HUES48 (cell line): ENCODE measurements at regions not wholly inside any gene's neighbourhood (a gene's known extent, or its start where the extent isn't known, plus 50 kb on each side); places are given as distances from the start of the nearest gene placed in this dataset.
"Not testable (repeated sequence)": the region's sequence is repeated elsewhere in the genome, so short reads cannot be mapped to it uniquely, and the experiment has no call there.

Source experiments
- H3K27ac ChIP-seq: one replicate; pipeline ENCODE4 v1.7.0; 2013; ENCODE audit warnings: low read depth, low read length, inconsistent platforms
- H3K27me3 ChIP-seq: 2 replicates; pipeline ENCODE4 v1.6.1; 2013; ENCODE audit warnings: mild to moderate bottlenecking, low read length; ENCODE audit not compliant: control insufficient read depth, insufficient read depth
- H3K36me3 ChIP-seq: 2 replicates; pipeline ENCODE4 v1.6.1; 2013; ENCODE audit warnings: low read length; ENCODE audit not compliant: control insufficient read depth, insufficient read depth
- H3K4me1 ChIP-seq: 2 replicates; pipeline ENCODE4 v1.6.1; 2013; ENCODE audit warnings: mild to moderate bottlenecking, low read length; ENCODE audit not compliant: control insufficient read depth, insufficient read depth
- H3K4me3 ChIP-seq: 2 replicates; pipeline ENCODE4 v1.5.1; 2013; ENCODE audit warnings: mild to moderate bottlenecking, low read depth, low read length
- H3K9ac ChIP-seq: 2 replicates; pipeline ENCODE4 v1.6.1; 2013; ENCODE audit warnings: mild to moderate bottlenecking, low read depth, low read length, moderate library complexity
- H3K9me3 ChIP-seq: 2 replicates; pipeline ENCODE4 v1.6.1; 2013; ENCODE audit warnings: low read length; ENCODE audit not compliant: control insufficient read depth, insufficient read depth

- Histone ChIP-seq H3K27ac (no peak overlapping the region), H3K27me3 (no peaks in the 10 kb centered on the region)
Measured at GRCh38 chr4:155032521-155033229, 175.8 kb upstream of the NPY2R start.

GRCh38 chr4:155033604-155034003, 174.8 kb upstream of the NPY2R start:
- no peaks in the 10 kb centered on the region for H3K36me3 ChIP-seq
- no peaks in the 10 kb centered on the region for H3K9me3 ChIP-seq
- H3K27ac ChIP-seq: no peak overlapping the region
- H3K27me3 ChIP-seq: no peaks in the 10 kb centered on the region
- no peak overlapping the region for H3K9ac ChIP-seq
- no peaks in the 10 kb centered on the region for H3K4me1 ChIP-seq
- H3K4me3 ChIP-seq: no peak overlapping the region

More at GRCh38 chr4:155032521-155033229, 175.8 kb upstream of the NPY2R start:
- no peak overlapping the region for H3K9ac ChIP-seq
- H3K36me3 ChIP-seq: no peaks in the 10 kb centered on the region
- H3K9me3 ChIP-seq: no peaks in the 10 kb centered on the region
- H3K4me3 ChIP-seq: no peak overlapping the region
- no peaks in the 10 kb centered on the region for H3K4me1 ChIP-seq

GRCh38 chr4:155037031-155037430, 171.4 kb upstream of the NPY2R start:
- no peak overlapping the region for H3K27ac ChIP-seq
- H3K9ac ChIP-seq: no peak overlapping the region
- H3K27me3 ChIP-seq: no peaks in the 10 kb centered on the region
- no peak overlapping the region for H3K4me3 ChIP-seq
- no peaks in the 10 kb centered on the region for H3K9me3 ChIP-seq
- H3K4me1 ChIP-seq: no peaks in the 10 kb centered on the region
- no peaks in the 10 kb centered on the region for H3K36me3 ChIP-seq

GRCh38 chr4:155038459-155038858, 170.0 kb upstream of the NPY2R start:
- Histone ChIP-seq H3K27me3 (no peaks in the 10 kb centered on the region), H3K27ac (no peak overlapping the region), H3K9me3 (no peaks in the 10 kb centered on the region), H3K4me3 (no peak overlapping the region), H3K4me1 (no peaks in the 10 kb centered on the region), H3K36me3 (no peaks in the 10 kb centered on the region), H3K9ac (no peak overlapping the region)

GRCh38 chr4:155039162-155039561, 169.3 kb upstream of the NPY2R start:
- Histone ChIP-seq H3K27ac (no peak overlapping the region), H3K9me3 (no peaks in the 10 kb centered on the region), H3K4me1 (no peaks in the 10 kb centered on the region), H3K9ac (no peak overlapping the region), H3K4me3 (no peak overlapping the region), H3K36me3 (no peaks in the 10 kb centered on the region), H3K27me3 (no peaks in the 10 kb centered on the region)

GRCh38 chr4:155040031-155040430, 168.4 kb upstream of the NPY2R start:
- no peaks in the 10 kb centered on the region for H3K27me3 ChIP-seq
- H3K4me1 ChIP-seq: no peaks in the 10 kb centered on the region
- H3K36me3 ChIP-seq: no peaks in the 10 kb centered on the region
- H3K9me3 ChIP-seq: no peaks in the 10 kb centered on the region; the same call in 1 of the 2 replicates
- H3K27ac ChIP-seq: no peak overlapping the region
- no peak overlapping the region for H3K4me3 ChIP-seq
- H3K9ac ChIP-seq: no peak overlapping the region

GRCh38 chr4:155042014-155042413, 166.4 kb upstream of the NPY2R start:
- no peak overlapping the region for H3K9ac ChIP-seq
- no peaks in the 10 kb centered on the region for H3K27me3 ChIP-seq
- no peaks in the 10 kb centered on the region; the same call in 1 of the 2 replicates for H3K9me3 ChIP-seq
- H3K27ac ChIP-seq: no peak overlapping the region
- H3K36me3 ChIP-seq: no peaks in the 10 kb centered on the region
- no peak overlapping the region for H3K4me3 ChIP-seq
- no peaks in the 10 kb centered on the region for H3K4me1 ChIP-seq

GRCh38 chr4:155044251-155044650, 164.2 kb upstream of the NPY2R start:
- not testable (repeated sequence) for H3K4me3 ChIP-seq, H3K36me3 ChIP-seq

GRCh38 chr4:155047755-155048154, 160.7 kb upstream of the NPY2R start:
- H3K36me3 ChIP-seq: no peaks in the 10 kb centered on the region
- H3K27me3 ChIP-seq: no peaks in the 10 kb centered on the region
- H3K4me3 ChIP-seq: no peak overlapping the region
- no peak overlapping the region for H3K27ac ChIP-seq
- H3K9me3 ChIP-seq: no peaks in the 10 kb centered on the region; the same call in 1 of the 2 replicates
- H3K4me1 ChIP-seq: no peaks in the 10 kb centered on the region
- H3K9ac ChIP-seq: no peak overlapping the region

More at GRCh38 chr4:155044251-155044650, 164.2 kb upstream of the NPY2R start:
- not testable (repeated sequence) for H3K9ac ChIP-seq, H3K27ac ChIP-seq, H3K27me3 ChIP-seq, H3K9me3 ChIP-seq, H3K4me1 ChIP-seq

- H3K27ac ChIP-seq, H3K27me3 ChIP-seq, H3K4me1 ChIP-seq, H3K9ac ChIP-seq, H3K36me3 ChIP-seq, H3K4me3 ChIP-seq, H3K9me3 ChIP-seq: not testable (repeated sequence)
Measured at GRCh38 chr4:155054042-155054441, 154.4 kb upstream of the NPY2R start.

- Histone ChIP-seq H3K27ac (no peak overlapping the region), H3K36me3 (no peaks in the 10 kb centered on the region), H3K27me3 (no peaks in the 10 kb centered on the region), H3K4me1 (peaks cover 21% of the 10 kb centered on the region), H3K9ac (no peak overlapping the region), H3K4me3 (no peak overlapping the region), H3K9me3 (no peaks in the 10 kb centered on the region)
Measured at GRCh38 chr4:155060419-155060818, 148.0 kb upstream of the NPY2R start.
